ENCODE measurements at regions not wholly inside any gene's neighbourhood (a gene's known extent, or its start where the extent isn't known, plus 50 kb on each side); places are given as distances from the start of the nearest gene placed in this dataset.
"Not testable (repeated sequence)": the region's sequence is repeated elsewhere in the genome, so short reads cannot be mapped to it uniquely, and the experiment has no call there.

GRCh38 chr6:145260484-145261175 lies 474.7 kb downstream of the EPM2A start:
- DNase-seq, result no peak

- no peak for DNase-seq
Observed at GRCh38 chr6:145261758-145262157, 473.6 kb downstream of the EPM2A start.

GRCh38 chr6:145262771-145263170 lies 472.5 kb downstream of the EPM2A start:
- DNase-seq, result no peak

GRCh38 chr6:145263778-145264211 lies 471.5 kb downstream of the EPM2A start:
- DNase-seq, result no peak

DNA sequence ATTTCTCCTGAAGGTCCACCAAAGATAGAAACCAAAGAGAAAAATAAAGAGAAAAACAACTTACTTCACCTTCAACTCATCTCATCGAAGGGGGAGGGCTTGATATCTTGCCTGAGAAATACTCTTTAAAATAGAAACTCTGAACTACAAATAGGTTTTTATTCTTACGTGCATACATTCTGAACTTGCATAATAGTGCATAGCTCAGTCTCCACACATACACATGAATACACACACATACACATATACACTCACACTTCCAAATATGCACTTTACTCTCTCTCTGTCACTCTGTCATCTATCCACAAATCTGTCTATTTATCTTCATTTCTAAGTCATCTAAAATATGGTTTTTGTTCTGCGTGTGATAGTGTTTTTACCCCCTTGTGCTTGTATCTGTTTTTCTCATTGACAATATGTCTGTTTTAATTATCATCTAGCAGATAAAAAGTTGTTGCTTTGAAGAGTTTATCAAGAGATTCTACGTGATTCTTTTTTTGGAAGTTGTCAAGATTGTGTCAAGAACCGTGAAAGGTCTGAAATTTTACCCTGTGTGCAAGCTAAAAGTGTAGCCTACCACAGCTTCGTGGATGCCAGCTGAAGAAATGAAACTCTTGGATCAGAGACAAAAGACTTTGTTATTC lies 468.8 kb downstream of the EPM2A start:
- DNase-seq, result no peak

- DNase-seq, result no peak
Observed at GRCh38 chr6:145267076-145267867, 468.0 kb downstream of the EPM2A start.

- no peak for DNase-seq
Observed at GRCh38 chr6:145270464-145270863, 464.9 kb downstream of the EPM2A start.

DNA sequence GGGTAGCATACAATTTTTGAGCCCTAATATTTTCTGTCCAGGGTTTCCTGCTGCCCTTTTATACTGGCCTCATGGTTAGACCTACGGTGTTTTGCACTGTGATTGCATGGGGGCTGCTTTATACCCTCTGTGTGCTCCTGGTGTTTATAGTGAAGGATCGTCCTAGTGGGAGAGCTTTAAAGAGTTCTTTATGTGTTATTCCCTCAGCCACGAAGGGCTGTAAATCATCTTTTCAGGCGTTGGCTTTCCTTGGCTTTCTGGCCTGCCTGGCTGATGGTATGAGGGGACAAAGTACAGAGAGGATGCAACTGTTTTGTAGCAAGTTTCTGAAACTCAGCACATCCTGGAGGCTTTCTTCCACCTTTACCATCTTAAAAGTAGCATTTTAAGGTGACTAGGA lies 464.3 kb downstream of the EPM2A start:
- DNase-seq, result no peak

DNA sequence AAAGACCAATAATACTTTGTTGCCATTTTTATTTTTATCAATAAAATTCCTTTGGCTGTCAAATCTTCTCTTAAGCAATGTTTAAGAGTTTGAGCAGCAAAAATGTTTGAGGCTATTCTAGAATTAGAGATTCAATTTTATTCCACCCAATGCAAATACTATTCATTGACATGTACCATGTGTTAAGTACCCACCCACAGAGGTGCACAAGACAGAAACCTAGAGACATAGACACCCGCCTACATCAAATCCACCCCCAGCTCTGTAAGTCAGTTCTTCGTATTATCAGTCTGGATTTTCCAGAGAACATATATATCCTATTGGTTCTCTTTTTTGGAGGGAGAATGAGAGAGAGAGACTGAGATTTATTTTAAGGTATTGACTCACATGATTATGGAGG lies 463.7 kb downstream of the EPM2A start:
- DNase-seq, result no peak

DNA sequence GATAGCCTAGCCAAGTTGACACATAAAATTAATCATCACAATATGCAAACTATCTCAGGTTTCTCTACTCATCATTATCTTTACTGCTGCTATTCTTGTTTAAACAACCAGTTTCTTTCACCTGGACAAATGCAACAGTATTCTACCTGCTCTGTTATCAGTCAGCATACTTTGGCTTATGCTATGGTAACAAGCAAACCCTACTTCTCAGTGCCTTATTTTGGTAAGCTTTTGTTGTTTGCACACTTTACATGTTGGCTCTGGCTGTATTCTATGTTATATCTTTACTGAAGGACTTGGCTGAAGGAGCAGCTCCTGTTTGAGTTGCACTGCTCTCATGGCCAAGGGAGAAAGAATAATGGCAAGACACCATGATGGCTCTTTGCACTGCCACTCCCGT lies 463.1 kb downstream of the EPM2A start:
- no peak for DNase-seq

GRCh38 chr6:145273136-145273535 lies 462.2 kb downstream of the EPM2A start:
- DNase-seq, result no peak

GRCh38 chr6:145274083-145274482 lies 461.2 kb downstream of the EPM2A start:
- no peak for DNase-seq

DNA sequence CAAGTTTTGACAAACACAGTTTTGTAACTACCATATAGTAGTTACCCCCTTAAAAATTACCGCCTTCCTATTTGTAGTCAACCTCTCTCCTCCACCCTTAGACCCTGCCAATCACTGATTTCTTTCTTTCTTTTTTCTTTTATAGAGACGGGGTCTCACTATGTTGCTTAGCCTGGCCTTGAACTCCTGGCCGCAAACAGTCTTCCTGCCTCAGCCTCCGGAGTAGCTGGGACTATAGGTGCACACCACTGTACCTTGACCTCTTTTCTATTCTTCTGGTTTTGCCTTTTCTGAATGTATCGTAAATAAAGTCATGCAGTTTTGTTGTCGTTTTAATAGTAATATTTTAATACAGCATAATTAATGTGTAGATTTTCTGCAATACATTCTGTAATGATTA lies 460.3 kb downstream of the EPM2A start:
- no peak for DNase-seq

- no peak for DNase-seq
Observed at GRCh38 chr6:145275787-145276186, 459.5 kb downstream of the EPM2A start.

GRCh38 chr6:145276756-145277155 lies 458.6 kb downstream of the EPM2A start:
- peak; percentile 12 for DNase-seq

GRCh38 chr6:145277358-145278086 lies 457.8 kb downstream of the EPM2A start:
- no peak for DNase-seq

DNA sequence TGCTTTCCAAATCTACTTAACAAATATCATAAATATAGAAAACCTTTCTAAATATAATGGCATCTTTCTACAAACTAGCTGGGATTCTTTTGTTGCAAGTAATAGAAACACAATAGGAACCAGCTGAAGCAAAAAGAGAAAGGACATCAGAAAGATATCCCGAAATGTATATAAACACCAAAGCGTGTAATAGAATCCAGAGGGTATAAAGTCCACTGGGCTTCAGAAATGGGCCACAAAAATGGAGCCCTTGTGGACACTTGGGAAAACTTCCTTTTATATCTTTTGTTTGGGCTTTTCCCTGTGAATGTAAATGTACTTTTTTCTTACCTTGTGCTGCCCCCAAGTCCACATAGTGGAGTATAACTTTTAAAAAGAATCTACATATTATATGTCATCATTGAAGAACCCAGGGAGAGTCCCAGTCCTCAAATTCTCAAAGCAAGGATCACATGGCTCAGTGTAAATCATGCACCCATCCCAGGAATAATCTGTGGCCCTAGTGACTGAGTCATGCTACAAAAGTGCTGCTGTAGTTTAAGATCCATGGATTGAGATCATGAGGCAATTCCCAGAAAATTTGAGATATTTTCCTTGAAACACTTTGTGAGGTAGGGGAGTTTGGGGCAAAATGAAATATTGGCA lies 457.0 kb downstream of the EPM2A start:
- DNase-seq, result peak; percentile 22

GRCh38 chr6:145279551-145279950 lies 455.8 kb downstream of the EPM2A start:
- DNase-seq, result no peak

DNA sequence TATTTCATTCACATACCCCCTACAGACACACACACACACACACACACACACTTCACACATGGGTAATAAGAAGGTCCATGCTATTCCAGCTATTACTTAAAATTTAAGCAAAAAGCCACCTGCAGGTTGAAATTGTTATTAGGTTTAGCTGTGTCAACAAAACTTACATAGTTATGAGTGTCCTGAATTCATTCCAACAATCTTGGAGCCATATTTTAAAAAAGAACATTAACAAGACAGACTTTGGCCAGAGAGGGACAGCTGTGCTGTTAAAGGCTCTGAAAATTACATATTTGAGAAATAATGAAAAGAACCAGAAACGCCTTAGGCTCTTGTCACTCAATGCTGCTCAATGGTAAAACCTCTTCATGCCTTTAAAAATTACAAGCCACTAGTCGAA lies 455.3 kb downstream of the EPM2A start:
- DNase-seq, result no peak

DNA sequence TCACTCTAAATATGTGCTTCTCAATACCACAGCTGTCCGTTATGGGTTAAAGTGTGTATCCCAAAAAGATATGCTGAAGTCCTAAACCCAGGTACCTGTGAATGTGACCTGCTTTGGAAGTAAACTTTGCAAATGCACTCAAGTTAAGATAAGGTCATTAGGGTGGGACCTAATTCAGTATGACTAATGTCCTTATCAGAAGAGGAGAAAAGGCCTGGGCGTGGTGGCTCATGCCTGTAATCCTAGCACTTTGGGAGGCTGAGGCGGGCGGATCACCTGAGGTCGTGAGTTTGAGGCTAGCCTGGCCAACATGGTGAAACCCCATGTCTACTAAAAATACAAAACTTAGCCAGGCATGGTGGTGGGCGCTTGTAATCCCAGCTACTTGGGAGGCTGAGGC lies 452.1 kb downstream of the EPM2A start:
- not testable (repeated sequence) for DNase-seq

DNA sequence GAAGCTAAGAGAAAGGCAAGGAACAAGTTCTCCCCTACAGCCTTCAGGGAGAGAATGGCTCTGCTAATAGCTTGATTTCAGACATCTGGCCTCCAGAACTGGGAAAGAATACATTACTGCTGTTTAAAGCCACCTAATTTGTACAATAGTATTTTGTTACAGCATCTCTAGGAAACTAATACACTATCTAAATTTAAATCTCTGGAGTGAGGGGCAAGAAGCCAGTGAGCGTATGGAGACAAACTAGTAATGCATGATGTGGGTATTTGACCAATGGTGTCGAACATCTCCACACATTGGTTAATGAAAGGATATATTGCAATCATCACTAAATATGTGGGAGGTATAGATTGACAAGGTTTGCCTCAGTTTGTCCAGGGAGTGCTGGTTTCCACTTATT lies 451.5 kb downstream of the EPM2A start:
- DNase-seq, result no peak

GRCh38 chr6:145286916-145287315 lies 448.4 kb downstream of the EPM2A start:
- DNase-seq, result no peak

All from fibroblast of skin of scalp (primary cell).